ENCODE measurements at regions not wholly inside any gene's neighbourhood (a gene's known extent, or its start where the extent isn't known, plus 50 kb on each side); places are given as distances from the start of the nearest gene placed in this dataset.

DNA sequence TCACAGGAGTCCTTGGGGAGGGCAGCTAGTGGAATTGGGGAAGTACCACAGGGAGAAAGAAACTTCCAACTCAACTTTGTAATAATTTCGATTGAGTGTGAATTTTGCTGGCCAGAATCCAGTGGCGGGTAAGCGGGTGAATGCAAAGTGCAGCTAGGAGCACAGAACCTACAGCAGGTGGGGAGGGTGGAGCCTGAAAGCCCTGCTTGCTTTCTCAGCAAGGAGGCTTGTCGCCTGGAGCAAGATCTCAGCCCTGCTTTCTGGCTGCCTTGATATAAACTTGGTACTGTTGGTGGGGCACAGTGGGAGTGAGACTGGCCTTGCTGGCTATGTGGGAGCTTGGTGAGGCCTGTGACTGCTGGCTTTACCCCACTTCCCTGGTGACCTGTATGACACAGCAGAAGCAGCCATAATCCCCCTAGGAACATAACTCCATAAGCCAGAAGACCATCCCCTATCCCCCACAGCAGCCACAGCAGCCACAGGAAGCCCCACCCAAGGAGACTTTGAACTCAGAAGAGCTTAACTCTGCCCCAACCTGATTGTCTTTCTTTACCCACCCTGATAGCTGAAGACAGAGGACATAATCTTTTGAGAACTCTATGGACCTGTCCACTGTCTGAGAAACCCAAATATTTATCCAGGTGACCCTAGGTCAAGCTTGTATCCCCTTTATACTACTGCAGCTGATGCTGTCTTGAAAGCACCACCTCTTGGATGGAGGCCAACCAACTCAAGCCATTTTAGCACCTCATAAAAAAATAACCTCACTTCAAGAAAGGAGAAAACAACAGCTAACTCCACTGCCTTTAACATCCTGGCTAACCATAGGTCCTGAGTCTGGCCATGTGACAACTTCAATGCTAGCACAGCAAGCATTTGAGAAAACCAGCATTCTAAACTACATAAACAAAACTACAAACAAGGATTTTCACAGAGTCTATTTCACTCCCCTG is 87.2 kb upstream of the PDE5A start:
- TF ChIP-seq, protein P1, sequence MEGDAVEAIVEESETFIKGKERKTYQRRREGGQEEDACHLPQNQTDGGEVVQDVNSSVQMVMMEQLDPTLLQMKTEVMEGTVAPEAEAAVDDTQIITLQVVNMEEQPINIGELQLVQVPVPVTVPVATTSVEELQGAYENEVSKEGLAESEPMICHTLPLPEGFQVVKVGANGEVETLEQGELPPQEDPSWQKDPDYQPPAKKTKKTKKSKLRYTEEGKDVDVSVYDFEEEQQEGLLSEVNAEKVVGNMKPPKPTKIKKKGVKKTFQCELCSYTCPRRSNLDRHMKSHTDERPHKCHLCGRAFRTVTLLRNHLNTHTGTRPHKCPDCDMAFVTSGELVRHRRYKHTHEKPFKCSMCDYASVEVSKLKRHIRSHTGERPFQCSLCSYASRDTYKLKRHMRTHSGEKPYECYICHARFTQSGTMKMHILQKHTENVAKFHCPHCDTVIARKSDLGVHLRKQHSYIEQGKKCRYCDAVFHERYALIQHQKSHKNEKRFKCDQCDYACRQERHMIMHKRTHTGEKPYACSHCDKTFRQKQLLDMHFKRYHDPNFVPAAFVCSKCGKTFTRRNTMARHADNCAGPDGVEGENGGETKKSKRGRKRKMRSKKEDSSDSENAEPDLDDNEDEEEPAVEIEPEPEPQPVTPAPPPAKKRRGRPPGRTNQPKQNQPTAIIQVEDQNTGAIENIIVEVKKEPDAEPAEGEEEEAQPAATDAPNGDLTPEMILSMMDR (IDR thresholded peaks at IDR 0.05), result no peak
- TF ChIP-seq POLR2A (IDR thresholded peaks at IDR 0.05), result no peak
- H3K9me3 ChIP-seq (replicated peaks in 1 of 3), result no peaks in the 10 kb centered on the region
- DNase-seq, result no peak
- H3K4me1 ChIP-seq (replicated peaks in 1 of 2), result no peaks in the 10 kb centered on the region
- no peak overlapping the region for H3K4me3 ChIP-seq
- H3K36me3 ChIP-seq (replicated peaks in 1 of 2), result no peaks in the 10 kb centered on the region
- WGBS, 4 donors, result 85 to 88% (median 86%) methylated on average over 4 of the region's 4 CpGs
- H3K27ac ChIP-seq, result no peak overlapping the region
- no peaks in the 10 kb centered on the region for H3K27me3 ChIP-seq
- intact Hi-C loops (cut with DNase I), result no loop called here

DNA sequence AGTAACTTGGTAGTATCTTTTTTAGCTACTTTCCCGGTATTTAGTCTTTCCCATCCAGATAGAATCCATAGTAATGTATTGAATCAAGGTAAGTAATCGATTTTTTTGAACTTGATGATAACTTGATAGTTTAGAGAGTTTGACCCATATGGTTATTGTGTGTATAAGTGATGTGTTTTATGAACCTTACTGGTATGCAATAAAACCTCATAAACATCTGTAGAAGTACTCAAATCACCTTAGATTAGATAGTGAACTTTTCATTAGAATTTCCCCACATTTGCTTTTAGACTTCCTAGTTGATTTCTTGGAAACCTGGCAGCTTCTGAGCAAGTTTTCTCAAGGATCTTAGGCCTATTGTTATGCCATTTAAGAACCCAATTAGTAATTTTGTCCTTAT is 80.8 kb upstream of the PDE5A start:
- H3K4me1 ChIP-seq (replicated peaks in 1 of 2), result no peaks in the 10 kb centered on the region
- no peaks in the 10 kb centered on the region for H3K27me3 ChIP-seq

DNA sequence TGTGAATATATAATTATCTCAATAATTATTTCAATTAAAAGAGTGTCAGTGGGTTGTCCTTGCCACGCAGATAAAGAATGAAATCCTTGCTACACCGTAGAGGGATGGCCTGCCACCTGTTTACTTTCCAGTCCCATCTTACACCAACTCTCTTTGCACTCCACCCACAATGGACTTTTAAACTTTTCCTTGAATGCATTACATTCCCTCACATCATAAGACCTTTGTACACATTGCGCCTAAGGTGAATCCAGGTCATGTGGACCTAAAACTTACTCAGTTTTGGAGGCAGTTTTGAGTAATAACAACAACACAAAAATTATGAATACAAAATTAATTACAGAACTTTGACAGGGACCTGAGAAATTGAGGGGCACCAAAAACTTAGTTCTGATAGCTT is 78.7 kb upstream of the PDE5A start:
- intact Hi-C loops (cut with DNase I), result no loop called here
- DNase-seq, result no peak
- no peaks in the 10 kb centered on the region for H3K27me3 ChIP-seq
- no peaks in the 10 kb centered on the region for H3K4me1 ChIP-seq (replicated peaks in 1 of 2)
- no peaks in the 10 kb centered on the region for H3K9me3 ChIP-seq (replicated peaks in 1 of 3)
- H3K36me3 ChIP-seq (replicated peaks in 1 of 2), result no peaks in the 10 kb centered on the region
- WGBS, 4 donors, result 87 to 93% (median 92%) methylated on average over 3 of the region's 3 CpGs
- H3K4me3 ChIP-seq, result no peak overlapping the region
- TF ChIP-seq, protein P1 (IDR thresholded peaks at IDR 0.05), result no peak
- no peak for TF ChIP-seq POLR2A (IDR thresholded peaks at IDR 0.05)
- H3K27ac ChIP-seq, result no peak overlapping the region

More for the DNA sequence above, 80.8 kb upstream of the PDE5A start:
- Histone ChIP-seq H3K4me3 (no peak overlapping the region), H3K9me3 (replicated peaks in 1 of 3) (no peaks in the 10 kb centered on the region), H3K36me3 (replicated peaks in 1 of 2) (no peaks in the 10 kb centered on the region), H3K27ac (no peak overlapping the region)
- intact Hi-C loops (cut with DNase I), result no loop called here
- WGBS, 4 donors, result 74 to 89% (median 82%) methylated on average over 2 of the region's 2 CpGs
- DNase-seq, result no peak
- TF ChIP-seq, protein P1 (IDR thresholded peaks at IDR 0.05), result no peak
- no peak for TF ChIP-seq POLR2A (IDR thresholded peaks at IDR 0.05)

DNA sequence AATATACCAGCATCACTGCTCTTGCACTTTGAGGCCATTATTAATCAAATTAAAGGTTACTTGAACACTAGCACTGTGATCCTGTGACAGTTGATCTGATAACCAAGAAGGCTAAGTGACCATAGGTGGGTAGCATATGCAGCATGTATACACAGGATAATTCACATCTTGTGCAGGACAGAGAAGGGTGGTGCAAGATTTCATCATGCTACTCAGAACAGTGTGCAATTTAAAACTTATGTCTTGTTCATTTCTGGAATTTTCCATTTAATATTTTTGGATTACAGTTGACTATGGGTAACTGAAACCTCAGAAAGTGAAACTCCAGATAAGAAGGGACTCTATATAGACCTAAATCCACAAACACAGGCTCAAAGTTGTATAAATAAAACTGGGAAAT is 78.2 kb upstream of the PDE5A start:
- Histone ChIP-seq H3K27me3 (no peaks in the 10 kb centered on the region), H3K4me3 (no peak overlapping the region), H3K4me1 (replicated peaks in 1 of 2) (no peaks in the 10 kb centered on the region), H3K27ac (no peak overlapping the region), H3K36me3 (replicated peaks in 1 of 2) (no peaks in the 10 kb centered on the region), H3K9me3 (replicated peaks in 1 of 3) (no peaks in the 10 kb centered on the region)
- intact Hi-C loops (cut with DNase I), result no loop called here
- no peak for DNase-seq
- no peak for TF ChIP-seq POLR2A (IDR thresholded peaks at IDR 0.05)
- TF ChIP-seq, protein P1 (IDR thresholded peaks at IDR 0.05), result no peak

Data from adrenal gland (tissue), 9 donors.